Cardiac muscle cell (in vitro differentiated cells and primary cell): ENCODE measurements at regions not wholly inside any gene's neighbourhood (a gene's known extent, or its start where the extent isn't known, plus 50 kb on each side); places are given as distances from the start of the nearest gene placed in this dataset.

Experiments used
- DNase-seq, 2 donors: peaks; one replicate each; pipeline versions ENCODE4 v3.0.0 to v3.0.0-alpha.2; 2010 to 2017; ENCODE audit warnings: low read depth in 1 of 2, low spot score in 1 of 2
- H3K27ac ChIP-seq: fragments of 200-600 bp; sonication (generic); 2 replicates; pipeline ENCODE4 v1.5.1; 2016
- H3K27me3 ChIP-seq: fragments of 200-600 bp; sonication (generic); 2 replicates; pipeline ENCODE4 v1.6.0; 2016; ENCODE audit warnings: control low read depth
- H3K36me3 ChIP-seq: fragments of 200-600 bp; sonication (generic); 2 replicates; pipeline ENCODE4 v1.5.1; 2016; ENCODE audit warnings: control low read depth
- H3K4me1 ChIP-seq: fragments of 200-600 bp; sonication (generic); 2 replicates; pipeline ENCODE4 v1.8.1; 2017; ENCODE audit warnings: low read depth, mild to moderate bottlenecking, mixed run types
- H3K4me3 ChIP-seq: fragments of 200-600 bp; sonication (generic); 2 replicates; pipeline ENCODE4 v1.5.1; 2016; ENCODE audit warnings: mild to moderate bottlenecking
- H3K9me3 ChIP-seq: fragments of 200-600 bp; sonication (generic); 2 replicates; pipeline ENCODE4 v1.5.1; 2017; ENCODE audit warnings: low read depth, mild to moderate bottlenecking, control low read depth
- CTCF ChIP-seq: IDR thresholded peaks from 2 replicates; pipeline ENCODE4 v1.5.1; 2012; ENCODE audit warnings: low read depth, mild to moderate bottlenecking, low read length

DNA sequence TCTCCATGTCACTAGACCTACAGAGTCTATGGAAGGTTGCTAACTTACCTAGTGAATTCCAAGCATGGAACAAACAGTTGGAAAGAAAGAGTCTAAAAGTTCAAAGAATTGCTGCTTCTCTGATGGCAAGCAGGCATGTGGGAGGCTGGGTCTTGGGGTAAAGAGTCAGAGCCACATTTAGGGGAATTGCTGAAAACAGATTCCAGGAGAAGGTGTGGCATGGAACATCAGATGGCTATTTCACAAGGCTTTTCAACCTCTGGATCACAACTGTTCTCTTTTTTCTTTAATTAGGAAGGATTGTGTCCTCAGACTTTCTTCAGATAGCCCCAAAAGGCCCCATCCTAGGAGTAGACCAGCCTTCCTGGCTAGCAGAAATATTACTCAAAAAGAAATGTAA is 601.5 kb downstream of the MAFB start:
- Histone ChIP-seq H3K27ac (no peak overlapping the region), H3K36me3 (no peaks in the 10 kb centered on the region), H3K9me3 (no peaks in the 10 kb centered on the region), H3K27me3 (no peaks in the 10 kb centered on the region), H3K4me3 (no peak overlapping the region), H3K4me1 (no peaks in the 10 kb centered on the region)
- TF ChIP-seq CTCF, result no peak
- DNase-seq, result no peak

- H3K27me3 ChIP-seq, result no peaks in the 10 kb centered on the region
- no peak overlapping the region for H3K27ac ChIP-seq
- no peaks in the 10 kb centered on the region for H3K9me3 ChIP-seq
- H3K4me3 ChIP-seq, result no peak overlapping the region
- no peak for TF ChIP-seq CTCF
- H3K36me3 ChIP-seq, result no peaks in the 10 kb centered on the region
- H3K4me1 ChIP-seq, result no peaks in the 10 kb centered on the region
- DNase-seq, result no peak
Observed at GRCh38 chr20:40085513-40085912, 603.5 kb downstream of the MAFB start.

DNA sequence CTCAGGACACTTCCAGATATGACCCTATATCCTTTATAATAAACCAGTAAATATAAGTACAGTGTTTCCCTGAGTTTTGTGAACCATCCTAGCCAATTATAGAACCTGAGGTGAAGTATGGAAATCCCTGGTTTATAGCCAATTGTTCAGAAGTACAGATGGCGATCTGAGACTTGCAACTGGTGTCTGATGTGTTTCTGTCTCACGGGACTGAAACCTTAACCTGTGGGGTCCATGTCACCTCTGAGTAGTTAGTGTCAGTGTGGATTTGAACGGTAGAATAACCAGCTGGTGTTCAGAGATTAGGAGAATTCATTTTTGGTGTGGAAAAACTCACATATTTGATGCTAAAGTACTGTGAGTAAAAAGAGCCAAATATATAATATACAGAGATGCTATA is 606.6 kb downstream of the MAFB start:
- Histone ChIP-seq H3K36me3 (no peaks in the 10 kb centered on the region), H3K4me1 (no peaks in the 10 kb centered on the region), H3K27me3 (no peaks in the 10 kb centered on the region), H3K9me3 (peaks cover 4% of the 10 kb centered on the region), H3K4me3 (no peak overlapping the region), H3K27ac (no peak overlapping the region)
- TF ChIP-seq CTCF, result no peak
- no peak for DNase-seq

GRCh38 chr20:40081653-40082052 is 607.4 kb downstream of the MAFB start:
- Histone ChIP-seq H3K27me3 (no peaks in the 10 kb centered on the region), H3K27ac (no peak overlapping the region), H3K9me3 (peaks cover 5% of the 10 kb centered on the region), H3K36me3 (no peaks in the 10 kb centered on the region), H3K4me1 (no peaks in the 10 kb centered on the region), H3K4me3 (no peak overlapping the region)
- TF ChIP-seq CTCF, result no peak
- no peak for DNase-seq

- Histone ChIP-seq H3K36me3 (no peaks in the 10 kb centered on the region), H3K9me3 (peaks cover 5% of the 10 kb centered on the region), H3K27ac (no peak overlapping the region), H3K27me3 (no peaks in the 10 kb centered on the region), H3K4me1 (no peaks in the 10 kb centered on the region), H3K4me3 (no peak overlapping the region)
- TF ChIP-seq CTCF, result no peak
- no peak for DNase-seq
Observed at GRCh38 chr20:40080041-40080652, 608.9 kb downstream of the MAFB start.

GRCh38 chr20:40073535-40074111 is 615.4 kb downstream of the MAFB start:
- peaks cover 5% of the 10 kb centered on the region for H3K9me3 ChIP-seq
- H3K36me3 ChIP-seq, result no peaks in the 10 kb centered on the region
- no peaks in the 10 kb centered on the region for H3K4me1 ChIP-seq
- TF ChIP-seq CTCF, result no peak
- DNase-seq, result peak in 1 of 2 donors; percentile 2
- no peak overlapping the region for H3K27ac ChIP-seq
- H3K4me3 ChIP-seq, result no peak overlapping the region
- H3K27me3 ChIP-seq, result no peaks in the 10 kb centered on the region
